K562 (cell line): ENCODE measurements at regions not wholly inside any gene's neighbourhood (a gene's known extent, or its start where the extent isn't known, plus 50 kb on each side); places are given as distances from the start of the nearest gene placed in this dataset.

ENCODE experiments used
- ATAC-seq: fragments of 200-7000 bp; cut with Tn5 transposase; 3 replicates; pipeline ENCODE4 v1.9.1; 2020; ENCODE audit warnings: moderate library complexity
- BruUV-seq: library from RNA; stranded (reverse); fragments of 400-500 nt; replicated peaks from 2 replicates; lab custom pipeline; 2021; lab: Mats Ljungman, UMichigan
- CTCF ChIA-PET: fragments of 300-600 bp; formaldehyde crosslinking; extraction: SDS; loops from one replicate; lab custom pipeline; 2021; ENCODE audit warnings: low intra/inter-chr PET ratio; lab: Yijun Ruan, JAX
- POLR2A ChIA-PET: fragments of 300-600, 350-650 bp; sonication (Branson Sonifier 250); formaldehyde crosslinking; extraction: SDS; loops from one replicate; lab custom pipeline; 2021; ENCODE audit warnings: antibody characterized with exemption, inconsistent platforms; lab: Yijun Ruan, JAX
- DNase-seq, 4 experiments: peaks; one replicate each; pipeline versions ENCODE4 v3.0.0 to v3.0.0-alpha.2; 2011 to 2018; ENCODE audit warnings: low spot score in 3 of 4, mixed read lengths in 3 of 4; ENCODE audit errors: extremely low read depth in 1 of 4
- FAIRE-seq: peaks from 2 replicates; lab custom pipeline; 2011; peaks lifted over from hg19 to GRCh38; lab: Jason Lieb, UNC
- H2AFZ ChIP-seq: 2 replicates; pipeline ENCODE4 v1.6.0; 2011; ENCODE audit warnings: low read depth, low read length, control low read depth, inconsistent platforms
- H3K27ac ChIP-seq: fragments of 200-600 bp; 3 replicates; pipeline ENCODE4 v1.8.0; 2011; ENCODE audit warnings: low read depth, mild to moderate bottlenecking, control low read depth, inconsistent platforms, low read length, moderate library complexity, mixed read lengths; ENCODE audit errors: extremely low read depth
- H3K27me3 ChIP-seq, 2 experiments: fragments of 300-600 bp in 1 of 2; 2 replicates in 1 of 2; 3 replicates in 1 of 2; pipeline versions ENCODE4 v1.6.0 to v1.8.0; 2011; ENCODE audit warnings: inconsistent platforms in 2 of 2, low read length in 2 of 2, mild to moderate bottlenecking in 1 of 2, mixed read lengths in 1 of 2, moderate library complexity in 1 of 2; ENCODE audit not compliant: control insufficient read depth in 2 of 2, insufficient read depth in 2 of 2
- H3K36me3 ChIP-seq: fragments of 300-600 bp; 3 replicates; pipeline ENCODE4 v1.8.0; 2011; ENCODE audit warnings: mild to moderate bottlenecking, low read length, inconsistent platforms; ENCODE audit not compliant: control insufficient read depth, insufficient read depth
- H3K4me1 ChIP-seq, 2 experiments: fragments of 200-600 bp in 1 of 2; replicated peaks in 1 of 2; 2 replicates in 1 of 2; 3 replicates in 1 of 2; pipeline versions ENCODE4 v1.5.1 to v1.8.0; 2011; ENCODE audit warnings: inconsistent platforms in 2 of 2, low read length in 2 of 2, mild to moderate bottlenecking in 1 of 2, mixed read lengths in 1 of 2, moderate library complexity in 1 of 2; ENCODE audit not compliant: control insufficient read depth in 2 of 2, insufficient read depth in 2 of 2
- H3K4me2 ChIP-seq: 2 replicates; pipeline ENCODE4 v1.6.1; 2011; ENCODE audit warnings: low read length, control low read depth, inconsistent platforms, mixed read lengths; ENCODE audit not compliant: insufficient read depth
- H3K4me3 ChIP-seq: fragments of 200-600 bp; sonication (generic), shearing (Covaris generic); 2 replicates; pipeline ENCODE4 v1.5.1; 2016; ENCODE audit warnings: control low read depth, inconsistent platforms
- H3K79me2 ChIP-seq: fragments of 200-600 bp; 3 replicates; pipeline ENCODE4 v1.8.0; 2011; ENCODE audit warnings: low read length, inconsistent platforms; ENCODE audit not compliant: control insufficient read depth, insufficient read depth
- H3K9ac ChIP-seq, 2 experiments: 2 replicates each; pipeline versions ENCODE4 v1.6.0 to v1.6.1; 2011; ENCODE audit warnings: low read depth in 2 of 2, low read length in 2 of 2, control low read depth in 1 of 2, inconsistent platforms in 1 of 2, mild to moderate bottlenecking in 1 of 2, mixed read lengths in 1 of 2; ENCODE audit not compliant: insufficient read depth in 1 of 2
- H3K9me1 ChIP-seq: one replicate; pipeline ENCODE4 v1.6.0; 2011; ENCODE audit warnings: inconsistent platforms, mild to moderate bottlenecking, low read length, moderate library complexity; ENCODE audit not compliant: control insufficient read depth, insufficient read depth
- H3K9me3 ChIP-seq: replicated peaks from 2 replicates; pipeline ENCODE4 v1.5.1; 2011; ENCODE audit warnings: low read depth, low read length, inconsistent platforms; ENCODE audit not compliant: control insufficient read depth, insufficient read depth
- H4K20me1 ChIP-seq: replicated peaks from 2 replicates; pipeline ENCODE4 v1.6.1; 2011; ENCODE audit warnings: low read length, inconsistent platforms, mixed read lengths; ENCODE audit not compliant: control insufficient read depth, insufficient read depth
- ARNT ChIP-seq, 2 experiments: fragments of 450-650 bp; IDR thresholded peaks; 2 replicates each; pipeline ENCODE4 v1.6.1; 2016; ENCODE audit warnings: mild to moderate bottlenecking in 1 of 2
- COPS2 ChIP-seq: fragments of 450-650 bp; conservative IDR thresholded peaks from 2 replicates; pipeline ENCODE4 v1.6.1; 2016; ENCODE audit warnings: mild to moderate bottlenecking, moderate library complexity
- MEF2A ChIP-seq: IDR thresholded peaks from 2 replicates; pipeline ENCODE4 v1.6.1; 2011; ENCODE audit warnings: low read depth, mild to moderate bottlenecking, low read length, moderate library complexity; ENCODE audit not compliant: control insufficient read depth
- MEF2D ChIP-seq: conservative IDR thresholded peaks from 2 replicates; pipeline ENCODE4 v1.6.1; 2016; ENCODE audit warnings: low read depth, missing genetic modification characterization, missing compliant biosample characterization
- MYNN ChIP-seq, 2 experiments: sonication (generic); formaldehyde crosslinking in 1 of 2; IDR thresholded peaks; 2 replicates each; pipeline versions ENCODE4 v1.5.0 to v1.6.1; 2016 to 2020; ENCODE audit warnings: antibody characterized with exemption in 1 of 2, missing genetic modification reagents in 1 of 2
- REST ChIP-seq, 2 experiments: fragments of 450-650 bp; formaldehyde crosslinking in 1 of 2; IDR thresholded peaks; 2 replicates each; pipeline versions ENCODE4 v1.4.0 to v1.6.1; 2014 to 2020; ENCODE audit warnings: mild to moderate bottlenecking in 2 of 2, borderline replicate concordance in 1 of 2, low read depth in 1 of 2
- TSHZ1 ChIP-seq: fragments of 250-450 bp; sonication (Bioruptor Pico); IDR thresholded peaks from 2 replicates; pipeline ENCODE4 v1.4.0; 2020; ENCODE audit warnings: mild to moderate bottlenecking, moderate library complexity
- XRCC3 ChIP-seq: fragments of 450-650 bp; IDR thresholded peaks from 2 replicates; pipeline ENCODE4 v1.6.1; 2017; ENCODE audit warnings: mild to moderate bottlenecking, moderate library complexity
- ZNF785 ChIP-seq: fragments of 250-450 bp; sonication (Bioruptor Pico); IDR thresholded peaks from 2 replicates; pipeline ENCODE4 v1.4.0; 2020; ENCODE audit warnings: mild to moderate bottlenecking
- WGBS: fragments of 100-300 bp; shearing (Covaris generic); methylation state at CpG from one replicate; pipeline ENCODE4 v1.1.6; 2016; ENCODE audit warnings: low coverage, mixed read lengths; ENCODE audit not compliant: insufficient coverage; ENCODE audit errors: missing lambda C conversion rate; 5-methylcytosine and 5-hydroxymethylcytosine counted together
- in situ Hi-C: fragments of 300-500 bp; cut with MboI; formaldehyde crosslinking; loops from 4 replicates; pipeline ENCODE4 v1.15.0; 2018; ENCODE audit warnings: inconsistent platforms, mixed read lengths
- intact Hi-C: fragments of 100-400 bp; cut with micrococcal nuclease; formaldehyde crosslinking; loops from 2 replicates; pipeline ENCODE4 v1.14.2; 2022

GRCh38 chr5:96147866-96148265 lies 186.2 kb upstream of the ELL2 start (continued):
- TF ChIP-seq TSHZ1: no peak

- H2AFZ ChIP-seq: no peak overlapping the region
- TF ChIP-seq REST (IDR thresholded peaks at IDR 0.05; ENCODE audit: borderline replicate concordance) (no peak), REST (CRISPR knock-in tag; IDR thresholded peaks at IDR 0.05; ENCODE audit: low read depth) (no peak), COPS2 (no peak), MEF2A (no peak), ZNF785 (CRISPR knock-in tag) (no peak), MEF2D (tag) (no peak), MYNN (IDR thresholded peaks at IDR 0.05) (no peak), MYNN (CRISPR knock-in tag; IDR thresholded peaks at IDR 0.05) (no peak), ARNT (IDR thresholded peaks at IDR 0.05) (no peak), XRCC3 (no peak)
These were observed 185.0 kb upstream of the ELL2 start for GRCh38 chr5:96146675-96147074.

More at GRCh38 chr5:96146675-96147074, 185.0 kb upstream of the ELL2 start:
- peak; percentile 11 to 23 (median 17) for DNase-seq
- Histone ChIP-seq H3K9me3 (no peaks in the 10 kb centered on the region), H3K4me1 (no peaks in the 10 kb centered on the region), H3K79me2 (no peaks in the 10 kb centered on the region), H4K20me1 (no peaks in the 10 kb centered on the region), H3K9ac (no peak overlapping the region), H3K27ac (no peak overlapping the region), H3K9me1 (no peaks in the 10 kb centered on the region), H3K4me3 (no peak overlapping the region), H3K36me3 (no peaks in the 10 kb centered on the region), H3K27me3 (no peaks in the 10 kb centered on the region), H3K4me2 (no peak overlapping the region)
- BruUV-seq: no TSS peak
- intact Hi-C loops: no loop called here
- peak; percentile 92 for ATAC-seq
- FAIRE-seq: peak; percentile 6
- CTCF ChIA-PET: no interaction called here
- in situ Hi-C loops: no loop called here
- POLR2A ChIA-PET: interaction anchor here (0.8 kb wide), 1 partner anchor 20 kb away, joined by 3 read pairs; no protein-coding TSS in a partner anchor
- WGBS: 21% methylated on average over 2 of the region's 2 CpGs
